Uterus (tissue), 3 donors: ENCODE measurements at regions not wholly inside any gene's neighbourhood (a gene's known extent, or its start where the extent isn't known, plus 50 kb on each side); places are given as distances from the start of the nearest gene placed in this dataset.

Source experiments
- DNase-seq, 2 donors: peaks; one replicate each; pipeline ENCODE4 v3.0.0-alpha.2; 2019 to 2020
- H3K27ac ChIP-seq, 2 donors: fragments of 200-600 bp; sonication (generic); 1 replicate in 1 of 2; 2 replicates in 1 of 2; pipeline ENCODE4 v1.5.1; 2016 to 2018
- H3K27me3 ChIP-seq, 2 donors: fragments of 200-600 bp; sonication (generic); one replicate each; pipeline ENCODE4 v1.5.1; 2018 to 2019; ENCODE audit warnings: control low read depth in 1 of 2
- H3K36me3 ChIP-seq, 2 donors: fragments of 200-600 bp; sonication (generic); one replicate each; pipeline ENCODE4 v1.5.1; 2019; ENCODE audit warnings: control low read depth in 1 of 2
- H3K4me1 ChIP-seq, 2 donors: fragments of 200-600 bp; sonication (generic); one replicate each; pipeline ENCODE4 v1.5.1; 2018 to 2019; ENCODE audit warnings: control low read depth in 1 of 2
- H3K4me3 ChIP-seq, 2 donors: fragments of 200-600 bp; sonication (generic); 1 replicate in 1 of 2; 2 replicates in 1 of 2; pipeline ENCODE4 v1.5.1; 2018 to 2019; ENCODE audit warnings: mild to moderate bottlenecking in 1 of 2
- H3K9me3 ChIP-seq, 2 donors: fragments of 200-600 bp; sonication (generic); one replicate each; pipeline ENCODE4 v1.5.1; 2019; ENCODE audit warnings: control low read depth in 1 of 2
- CTCF ChIP-seq, 4 experiments: fragments of 200-600 bp in 2 of 4; fragments of 450-650 bp in 2 of 4; sonication (generic) in 2 of 4; IDR thresholded peaks; one replicate each; pipeline ENCODE4 v1.5.1; 2016 to 2019; ENCODE audit warnings: antibody characterized with exemption in 4 of 4, mild to moderate bottlenecking in 2 of 4, moderate library complexity in 1 of 4
- POLR2A ChIP-seq, 2 donors: fragments of 450-650 bp; IDR thresholded peaks; one replicate each; pipeline ENCODE4 v1.6.1; 2016; ENCODE audit warnings: antibody characterized with exemption in 2 of 2, mild to moderate bottlenecking in 1 of 2, moderate library complexity in 1 of 2
- intact Hi-C: fragments of 100-400 bp; cut with DNase I; formaldehyde crosslinking; loops from one replicate; pipeline ENCODE4 v1.15.1; 2023; ENCODE audit warnings: low total_unique reads
- donor health status: DM: yes; HTN: yes; CAD: no.

GRCh38 chr14:84128050-84128449 is 1401.9 kb upstream of the FLRT2 start:
- Histone ChIP-seq H3K27ac (no peak overlapping the region), H3K9me3 (no peaks in the 10 kb centered on the region), H3K4me3 (no peak overlapping the region), H3K4me1 (no peaks in the 10 kb centered on the region), H3K36me3 (no peaks in the 10 kb centered on the region), H3K27me3 (no peaks in the 10 kb centered on the region)
- DNase-seq, result no peak
- intact Hi-C loops, result no loop called here
- TF ChIP-seq POLR2A (IDR thresholded peaks at IDR 0.05), result no peak
- TF ChIP-seq CTCF (IDR thresholded peaks at IDR 0.05), result no peak

- H3K27me3 ChIP-seq, result no peaks in the 10 kb centered on the region
- intact Hi-C loops, result no loop called here
- DNase-seq, result no peak
- H3K4me3 ChIP-seq, result no peak overlapping the region
- H3K9me3 ChIP-seq, result no peaks in the 10 kb centered on the region
- no peak overlapping the region for H3K27ac ChIP-seq
- TF ChIP-seq CTCF (IDR thresholded peaks at IDR 0.05) (no peak), POLR2A (IDR thresholded peaks at IDR 0.05) (no peak)
- no peaks in the 10 kb centered on the region for H3K36me3 ChIP-seq
- H3K4me1 ChIP-seq, result no peaks in the 10 kb centered on the region
These were observed 1400.9 kb upstream of the FLRT2 start for GRCh38 chr14:84129007-84129406.

GRCh38 chr14:84129941-84130340 is 1400.0 kb upstream of the FLRT2 start:
- TF ChIP-seq POLR2A (IDR thresholded peaks at IDR 0.05) (no peak), CTCF (IDR thresholded peaks at IDR 0.05) (no peak)
- no peaks in the 10 kb centered on the region for H3K27me3 ChIP-seq
- no peaks in the 10 kb centered on the region for H3K36me3 ChIP-seq
- H3K4me1 ChIP-seq, result no peaks in the 10 kb centered on the region
- DNase-seq, result no peak
- no peak overlapping the region for H3K4me3 ChIP-seq
- no peaks in the 10 kb centered on the region for H3K9me3 ChIP-seq
- intact Hi-C loops, result no loop called here
- H3K27ac ChIP-seq, result no peak overlapping the region

- H3K36me3 ChIP-seq, result no peaks in the 10 kb centered on the region
- intact Hi-C loops, result no loop called here
- H3K27ac ChIP-seq, result no peak overlapping the region
- no peak for DNase-seq
- TF ChIP-seq CTCF (IDR thresholded peaks at IDR 0.05) (no peak), POLR2A (IDR thresholded peaks at IDR 0.05) (no peak)
- no peaks in the 10 kb centered on the region for H3K9me3 ChIP-seq
- H3K4me1 ChIP-seq, result no peaks in the 10 kb centered on the region
- H3K4me3 ChIP-seq, result no peak overlapping the region
- no peaks in the 10 kb centered on the region for H3K27me3 ChIP-seq
These were observed 1398.0 kb upstream of the FLRT2 start for GRCh38 chr14:84131924-84132323.

- Histone ChIP-seq H3K36me3 (no peaks in the 10 kb centered on the region), H3K27ac (no peak overlapping the region), H3K4me3 (no peak overlapping the region), H3K9me3 (no peaks in the 10 kb centered on the region), H3K27me3 (no peaks in the 10 kb centered on the region), H3K4me1 (no peaks in the 10 kb centered on the region)
- intact Hi-C loops, result no loop called here
- no peak for DNase-seq
- TF ChIP-seq CTCF (IDR thresholded peaks at IDR 0.05) (no peak), POLR2A (IDR thresholded peaks at IDR 0.05) (no peak)
These were observed 1385.8 kb upstream of the FLRT2 start for GRCh38 chr14:84144166-84144565.
